Spinal cord (tissue), 9 donors: ENCODE measurements at regions not wholly inside any gene's neighbourhood (a gene's known extent, or its start where the extent isn't known, plus 50 kb on each side); places are given as distances from the start of the nearest gene placed in this dataset.
A peak's percentile ranks its signal among the peaks of the same experiment; 100 is the strongest.
"Not testable (repeated sequence)": the region's sequence is repeated elsewhere in the genome, so short reads cannot be mapped to it uniquely, and the experiment has no call there.

Source experiments
- DNase-seq, 6 donors: peaks; one replicate each; pipeline versions ENCODE4 v3.0.0 to v3.0.0-alpha.2; 2013 to 2015; ENCODE audit warnings: low spot score in 6 of 6, low read depth in 4 of 6
- H3K27ac ChIP-seq: one replicate; pipeline ENCODE4 v1.5.1; 2013; ENCODE audit warnings: low read depth, low read length, control low read depth
- H3K27me3 ChIP-seq: one replicate; pipeline ENCODE4 v1.6.1; 2013; ENCODE audit warnings: low read length; ENCODE audit not compliant: control insufficient read depth, insufficient read depth
- H3K36me3 ChIP-seq: one replicate; pipeline ENCODE4 v1.6.1; 2013; ENCODE audit warnings: low read length; ENCODE audit not compliant: control insufficient read depth, insufficient read depth
- H3K4me1 ChIP-seq: one replicate; pipeline ENCODE4 v1.6.1; 2013; ENCODE audit warnings: low read length; ENCODE audit not compliant: control insufficient read depth, insufficient read depth
- H3K4me3 ChIP-seq: one replicate; pipeline ENCODE4 v1.5.1; 2013; ENCODE audit warnings: low read depth, low read length, control low read depth
- H3K9me3 ChIP-seq: one replicate; pipeline ENCODE4 v1.6.1; 2013; ENCODE audit warnings: low read length; ENCODE audit not compliant: control insufficient read depth, insufficient read depth
- WGBS: methylation state at CpG from one replicate; pipeline ENCODE4 v1.1.5; 2013; ENCODE audit warnings: missing lambda C conversion rate; ENCODE audit not compliant: insufficient coverage; 5-methylcytosine and 5-hydroxymethylcytosine counted together
- donor health status: healthy.

DNA sequence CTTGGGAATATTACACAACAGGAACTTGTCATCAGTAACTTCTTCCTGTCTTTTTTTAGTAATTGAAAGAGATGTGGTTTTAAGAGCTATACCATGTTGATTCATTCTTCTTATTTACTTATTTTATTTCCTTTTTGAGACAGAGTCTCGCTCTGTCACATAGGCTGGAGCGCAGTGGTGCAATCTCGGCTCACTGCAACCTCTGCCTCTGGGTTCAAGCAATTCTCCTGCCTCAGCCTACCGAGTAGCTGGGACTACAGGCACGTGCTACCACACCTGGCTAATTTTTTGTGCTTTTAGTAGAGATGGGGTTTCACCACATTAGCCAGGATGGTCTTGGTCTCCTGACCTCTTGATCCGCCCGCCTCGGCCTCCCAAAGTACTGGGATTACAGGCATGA lies 1326.6 kb downstream of the DSC3 start:
- not testable (repeated sequence) for H3K36me3 ChIP-seq, H3K27ac ChIP-seq, H3K27me3 ChIP-seq, H3K4me3 ChIP-seq, H3K9me3 ChIP-seq, DNase-seq, H3K4me1 ChIP-seq
- 94% methylated on average over 6 of the region's 8 CpGs for WGBS

DNA sequence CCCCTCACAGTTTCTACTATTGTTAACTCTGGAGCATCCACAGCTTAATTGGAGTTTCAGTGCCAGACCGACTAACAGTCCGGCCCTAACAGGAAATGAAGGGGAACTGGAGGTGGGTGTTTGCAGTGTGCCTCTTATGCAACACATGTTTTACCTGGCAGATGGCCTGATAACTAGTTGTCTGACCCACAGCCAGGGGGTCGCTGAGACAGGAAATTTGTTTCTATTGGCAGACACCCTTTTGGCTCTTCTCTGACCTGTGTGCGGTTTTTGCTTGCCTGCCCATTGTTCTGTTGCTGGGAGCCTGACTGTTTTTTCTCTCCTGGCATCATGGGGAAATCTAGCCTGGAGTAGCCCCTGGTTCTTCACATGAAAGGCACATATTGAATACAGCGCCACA lies 1329.8 kb downstream of the DSC3 start:
- DNase-seq, result peak in 1 of 6 donors; percentile 23
- 72% methylated on average over 5 of the region's 5 CpGs for WGBS
- no peaks in the 10 kb centered on the region for H3K9me3 ChIP-seq
- H3K36me3 ChIP-seq, result no peaks in the 10 kb centered on the region
- H3K27me3 ChIP-seq, result no peaks in the 10 kb centered on the region
- H3K27ac ChIP-seq, result no peak overlapping the region
- H3K4me1 ChIP-seq, result no peaks in the 10 kb centered on the region
- no peak overlapping the region for H3K4me3 ChIP-seq

DNA sequence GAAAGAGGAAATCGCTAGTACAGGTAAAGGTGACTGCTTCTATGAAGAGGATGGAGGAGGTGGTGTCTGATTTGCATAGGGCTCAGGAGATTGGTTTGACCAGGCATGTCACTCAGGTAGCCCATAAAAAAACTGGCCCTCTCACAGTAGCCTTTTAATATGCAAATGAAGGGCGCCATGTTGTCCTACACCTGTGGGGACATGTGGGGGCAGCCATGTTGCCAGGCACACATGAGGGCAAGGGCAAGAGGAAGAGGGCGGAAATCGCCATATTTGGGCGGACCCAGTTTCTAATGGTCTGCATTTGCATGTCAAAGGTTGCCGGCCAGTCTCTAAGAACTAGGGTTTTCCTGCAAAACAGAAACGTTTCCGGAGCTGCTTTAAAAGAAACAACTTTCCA lies 1330.6 kb downstream of the DSC3 start:
- H3K27me3 ChIP-seq, result no peaks in the 10 kb centered on the region
- 92% methylated on average over 6 of the region's 8 CpGs for WGBS
- no peak for DNase-seq
- no peaks in the 10 kb centered on the region for H3K36me3 ChIP-seq
- H3K4me3 ChIP-seq, result no peak overlapping the region
- no peaks in the 10 kb centered on the region for H3K9me3 ChIP-seq
- H3K27ac ChIP-seq, result no peak overlapping the region
- no peaks in the 10 kb centered on the region for H3K4me1 ChIP-seq

DNA sequence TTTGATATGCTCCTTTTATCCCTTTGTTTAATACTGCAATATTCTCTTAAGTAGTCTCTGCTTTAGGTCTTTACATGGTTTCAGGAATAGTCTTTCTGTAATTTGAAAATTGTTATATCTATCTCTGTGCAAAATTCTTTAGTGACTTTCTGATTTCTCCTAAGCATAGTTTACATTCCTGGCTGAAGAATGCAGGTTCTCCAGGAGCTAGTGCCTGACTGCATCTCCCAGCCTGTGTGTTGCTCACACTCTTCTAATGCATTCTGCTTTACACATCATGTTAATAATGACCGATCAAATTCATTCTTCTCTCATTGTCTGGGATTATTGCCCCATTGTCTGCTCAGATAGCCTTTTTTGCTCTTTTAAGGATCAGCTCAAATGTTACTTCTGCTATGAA lies 1349.2 kb downstream of the DSC3 start:
- DNase-seq, result no peak
- Histone ChIP-seq H3K36me3 (no peaks in the 10 kb centered on the region), H3K4me3 (no peak overlapping the region), H3K27me3 (no peaks in the 10 kb centered on the region), H3K4me1 (no peaks in the 10 kb centered on the region), H3K9me3 (no peaks in the 10 kb centered on the region), H3K27ac (no peak overlapping the region)
- WGBS, result 100% methylated on average over 1 of the region's 1 CpG

DNA sequence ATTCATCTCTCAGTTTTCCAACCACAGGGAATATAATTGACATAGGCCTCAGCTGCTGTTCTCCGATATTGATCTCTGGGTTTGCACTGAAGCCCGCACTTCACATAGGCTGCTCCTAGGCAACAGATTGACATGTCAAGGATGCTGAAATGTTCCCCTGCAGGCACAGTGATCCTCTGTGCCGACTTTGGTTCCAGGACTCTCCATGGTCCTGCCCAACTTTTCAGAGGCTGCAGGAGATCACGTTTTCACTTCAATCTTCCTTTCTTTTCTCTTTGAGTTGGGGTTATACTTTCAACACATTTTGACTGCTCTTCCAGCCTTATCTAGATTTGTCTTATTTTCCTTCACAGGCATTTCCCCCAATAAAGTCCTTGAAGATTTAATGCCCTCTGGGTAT lies 1361.0 kb downstream of the DSC3 start:
- H3K27me3 ChIP-seq, result no peaks in the 10 kb centered on the region
- H3K27ac ChIP-seq, result no peak overlapping the region
- H3K4me3 ChIP-seq, result no peak overlapping the region
- no peak for DNase-seq
- 88% methylated on average over 4 of the region's 4 CpGs for WGBS
- no peaks in the 10 kb centered on the region for H3K4me1 ChIP-seq
- H3K36me3 ChIP-seq, result no peaks in the 10 kb centered on the region
- H3K9me3 ChIP-seq, result peaks cover 3% of the 10 kb centered on the region

DNA sequence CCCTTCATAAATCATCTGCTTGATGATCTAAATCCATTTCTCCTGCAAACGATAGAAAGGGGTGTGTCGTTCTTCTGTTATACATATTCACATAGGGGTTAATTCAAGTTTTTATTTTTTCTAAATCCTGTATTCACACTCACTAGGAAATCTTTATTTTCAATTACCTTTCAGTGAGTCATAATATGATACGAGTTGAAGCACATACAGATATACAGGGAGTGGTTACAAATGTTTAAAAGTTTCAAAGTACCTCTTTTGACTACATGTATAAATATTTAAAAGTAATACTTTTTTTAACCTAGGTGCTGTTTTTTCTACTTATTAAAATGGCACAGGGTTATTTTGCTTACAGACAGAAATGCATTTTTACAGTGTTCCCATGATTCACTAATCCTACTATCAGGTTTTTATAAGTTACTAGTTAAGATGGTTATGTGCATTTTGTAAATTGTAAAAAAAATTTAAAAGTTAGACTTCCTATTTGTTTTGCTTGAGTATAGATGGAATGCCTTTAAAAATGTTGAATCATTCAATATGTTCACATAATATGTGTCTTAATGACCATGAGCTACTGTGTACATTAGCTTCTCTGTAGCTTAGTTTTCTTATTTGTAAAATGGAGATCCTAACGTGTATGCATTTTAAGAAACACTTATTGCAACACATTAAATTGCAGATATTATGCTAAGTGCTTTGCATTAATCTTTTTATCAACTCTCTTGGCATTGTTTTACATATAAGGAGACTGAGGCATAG lies 1378.1 kb downstream of the DSC3 start:
- H3K27ac ChIP-seq, result no peak overlapping the region
- H3K36me3 ChIP-seq, result no peaks in the 10 kb centered on the region
- H3K4me3 ChIP-seq, result no peak overlapping the region
- no peaks in the 10 kb centered on the region for H3K9me3 ChIP-seq
- DNase-seq, result peak in 1 of 6 donors; percentile 2
- WGBS, result no CpG with 5 or more reads among the region's 4 CpGs
- H3K27me3 ChIP-seq, result no peaks in the 10 kb centered on the region
- no peaks in the 10 kb centered on the region for H3K4me1 ChIP-seq

DNA sequence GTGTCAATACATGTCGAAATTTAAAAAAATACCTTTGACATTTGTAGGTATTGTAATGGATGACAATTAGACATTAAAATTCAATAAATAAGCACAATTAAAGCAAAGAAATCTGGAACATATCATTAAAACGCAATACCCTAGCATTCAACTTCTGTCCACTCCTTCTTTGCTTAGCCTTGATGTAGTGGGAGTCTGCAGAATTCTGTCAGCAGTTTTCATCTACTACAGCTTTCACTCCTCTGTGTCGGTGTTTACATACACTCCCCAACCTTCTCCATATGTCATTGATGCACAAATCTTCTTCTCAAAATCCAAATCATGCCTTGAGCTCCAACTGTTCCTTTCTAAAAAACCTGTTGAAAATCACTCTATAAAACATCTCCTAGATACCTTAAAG lies 1380.6 kb downstream of the DSC3 start:
- H3K27me3 ChIP-seq, result no peaks in the 10 kb centered on the region
- no peaks in the 10 kb centered on the region for H3K36me3 ChIP-seq
- no peaks in the 10 kb centered on the region for H3K4me1 ChIP-seq
- H3K27ac ChIP-seq, result no peak overlapping the region
- no peaks in the 10 kb centered on the region for H3K9me3 ChIP-seq
- WGBS, result 67% methylated on average over 1 of the region's 3 CpGs
- no peak for DNase-seq
- H3K4me3 ChIP-seq, result no peak overlapping the region

DNA sequence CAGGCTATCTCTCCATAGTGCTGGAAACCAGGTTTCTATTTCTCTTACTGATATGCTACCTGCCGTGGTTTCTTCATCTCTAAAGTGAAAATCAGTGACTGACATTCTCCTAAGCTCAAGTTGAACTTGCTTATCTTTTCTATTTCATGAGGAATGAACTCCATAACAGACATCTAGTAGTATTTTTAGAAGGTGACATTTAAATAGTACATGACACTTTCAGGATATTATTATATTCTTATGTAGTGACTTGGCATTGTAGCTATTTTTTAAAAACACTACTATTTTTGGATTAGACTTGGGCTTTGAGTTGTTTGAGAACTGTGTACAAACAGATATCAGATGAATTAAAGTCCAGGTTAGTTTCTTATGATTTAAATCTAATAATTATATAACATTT lies 1381.8 kb downstream of the DSC3 start:
- H3K27ac ChIP-seq, result no peak overlapping the region
- H3K27me3 ChIP-seq, result no peaks in the 10 kb centered on the region
- no peaks in the 10 kb centered on the region for H3K36me3 ChIP-seq
- H3K4me1 ChIP-seq, result no peaks in the 10 kb centered on the region
- no CpG with 5 or more reads among the region's 1 CpG for WGBS
- H3K4me3 ChIP-seq, result no peak overlapping the region
- no peaks in the 10 kb centered on the region for H3K9me3 ChIP-seq
- no peak for DNase-seq

DNA sequence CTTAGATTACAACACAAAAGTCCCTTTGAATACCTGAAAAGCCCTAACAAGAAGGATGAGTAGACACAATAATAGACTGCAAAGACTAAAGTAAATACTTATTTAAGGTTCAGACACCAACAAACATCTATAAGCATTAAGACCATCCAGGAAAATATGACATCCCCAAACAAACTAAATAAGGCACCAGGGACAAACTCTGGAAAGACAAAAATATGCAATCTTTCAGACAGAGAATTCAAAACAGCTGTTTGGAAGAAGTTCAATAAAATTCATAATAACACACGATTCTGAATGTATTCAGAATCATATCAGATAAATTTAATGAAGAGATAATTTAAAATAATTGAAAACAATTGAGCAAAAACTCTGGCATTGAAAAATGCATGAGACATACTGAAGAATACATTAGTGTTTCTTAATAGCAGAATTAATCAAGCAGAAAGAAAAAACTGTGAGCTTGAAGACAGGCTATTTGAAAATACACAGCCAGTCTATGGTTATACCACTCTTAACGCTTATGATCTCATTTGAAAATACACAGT lies 1388.8 kb downstream of the DSC3 start:
- no CpG with 5 or more reads among the region's 2 CpGs for WGBS
- H3K27me3 ChIP-seq, result no peaks in the 10 kb centered on the region
- no peaks in the 10 kb centered on the region for H3K4me1 ChIP-seq
- H3K9me3 ChIP-seq, result no peaks in the 10 kb centered on the region
- no peak overlapping the region for H3K27ac ChIP-seq
- H3K4me3 ChIP-seq, result no peak overlapping the region
- no peaks in the 10 kb centered on the region for H3K36me3 ChIP-seq
- no peak for DNase-seq

DNA sequence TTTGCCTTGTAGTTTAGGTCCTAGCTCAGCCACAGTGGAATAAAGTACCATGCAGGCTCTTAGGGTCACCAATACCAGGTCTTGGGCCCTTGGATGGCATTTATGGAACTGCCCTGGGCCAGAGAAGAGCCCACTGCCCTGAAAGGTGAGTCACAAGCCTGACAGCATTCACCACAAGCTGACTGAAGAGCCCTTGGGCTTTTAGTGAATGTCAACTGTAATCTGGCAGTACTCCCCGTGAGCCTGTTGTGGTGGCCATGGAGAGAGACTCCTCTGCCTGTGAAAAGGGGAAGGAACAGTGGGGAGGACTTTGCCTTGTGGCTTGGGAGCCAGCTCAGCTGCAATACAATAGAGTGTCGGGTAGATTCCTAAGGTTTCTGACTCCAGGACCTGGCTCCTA lies 1389.7 kb downstream of the DSC3 start:
- no peaks in the 10 kb centered on the region for H3K36me3 ChIP-seq
- H3K9me3 ChIP-seq, result no peaks in the 10 kb centered on the region
- no peak overlapping the region for H3K27ac ChIP-seq
- no peak for DNase-seq
- H3K4me3 ChIP-seq, result no peak overlapping the region
- no peaks in the 10 kb centered on the region for H3K27me3 ChIP-seq
- no peaks in the 10 kb centered on the region for H3K4me1 ChIP-seq
- WGBS, result 80% methylated on average over 2 of the region's 2 CpGs
